Peyer's patch (tissue), 4 donors: ENCODE measurements at regions not wholly inside any gene's neighbourhood (a gene's known extent, or its start where the extent isn't known, plus 50 kb on each side); places are given as distances from the start of the nearest gene placed in this dataset.
"Not testable (repeated sequence)": the region's sequence is repeated elsewhere in the genome, so short reads cannot be mapped to it uniquely, and the experiment has no call there.

ENCODE experiments used
- POLR2A ChIP-seq, 2 donors: fragments of 450-650 bp; IDR thresholded peaks; one replicate each; pipeline ENCODE4 v1.5.1; 2017; ENCODE audit warnings: antibody characterized with exemption in 2 of 2, mild to moderate bottlenecking in 2 of 2, moderate library complexity in 2 of 2
- TF ChIP-seq, protein P1 (sequence below), 6 experiments: fragments of 450-650 bp in 4 of 6; fragments of 200-600 bp in 2 of 6; sonication (generic) in 1 of 6; IDR thresholded peaks; one replicate each; pipeline ENCODE4 v1.5.1; 2017 to 2019; ENCODE audit warnings: antibody characterized with exemption in 6 of 6, mild to moderate bottlenecking in 3 of 6, moderate library complexity in 1 of 6

DNA sequence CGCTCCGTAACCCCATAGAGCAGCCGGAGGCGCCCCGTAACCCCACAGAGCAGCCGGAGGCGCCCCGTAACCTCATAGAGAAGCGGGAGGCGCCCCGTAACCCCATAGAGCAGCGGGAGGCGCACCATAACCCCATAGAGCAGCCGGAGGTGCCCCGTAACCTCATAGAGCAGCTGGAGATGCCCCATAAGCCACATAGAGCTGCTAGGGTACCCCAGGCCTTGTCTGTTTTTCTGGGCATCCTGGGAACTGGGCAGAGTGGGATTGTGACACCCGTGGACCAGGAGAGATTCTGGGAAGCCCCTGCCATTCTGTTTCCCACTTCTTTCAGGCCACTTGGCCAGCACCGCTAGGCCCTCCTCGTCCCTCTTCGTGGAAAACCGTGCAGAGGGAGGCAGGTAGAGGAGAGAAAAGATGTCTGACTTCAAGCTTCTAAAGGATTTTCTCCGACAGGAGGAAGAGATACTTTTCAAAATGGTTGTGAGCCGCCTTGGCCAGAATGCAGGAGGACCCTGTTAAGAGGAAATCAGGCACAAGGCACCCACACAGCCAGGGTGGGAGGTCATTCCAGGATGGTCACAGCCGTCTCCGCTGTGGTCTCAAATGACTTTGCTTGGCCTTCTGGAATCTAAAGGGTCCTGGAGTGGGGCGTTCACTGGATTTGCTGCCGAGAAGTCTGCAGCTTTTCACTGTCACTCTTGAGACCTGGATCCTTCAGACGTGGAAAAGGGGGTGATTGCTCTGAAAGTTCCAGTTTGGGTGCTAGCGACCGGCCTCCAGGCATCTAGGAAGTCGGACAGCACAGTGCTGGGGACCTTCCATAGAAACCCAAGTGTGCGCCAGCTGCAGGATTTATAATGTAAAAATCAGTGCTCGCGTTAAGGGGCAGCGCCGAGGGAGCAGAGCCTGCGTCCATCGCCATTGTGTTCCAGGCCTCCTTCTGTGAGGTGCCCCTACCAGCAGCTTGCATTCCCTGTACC lies 178.3 kb upstream of the ZNF469 start:
- TF ChIP-seq POLR2A (IDR thresholded peaks at IDR 0.05) = not testable (repeated sequence)
- TF ChIP-seq, protein P1, sequence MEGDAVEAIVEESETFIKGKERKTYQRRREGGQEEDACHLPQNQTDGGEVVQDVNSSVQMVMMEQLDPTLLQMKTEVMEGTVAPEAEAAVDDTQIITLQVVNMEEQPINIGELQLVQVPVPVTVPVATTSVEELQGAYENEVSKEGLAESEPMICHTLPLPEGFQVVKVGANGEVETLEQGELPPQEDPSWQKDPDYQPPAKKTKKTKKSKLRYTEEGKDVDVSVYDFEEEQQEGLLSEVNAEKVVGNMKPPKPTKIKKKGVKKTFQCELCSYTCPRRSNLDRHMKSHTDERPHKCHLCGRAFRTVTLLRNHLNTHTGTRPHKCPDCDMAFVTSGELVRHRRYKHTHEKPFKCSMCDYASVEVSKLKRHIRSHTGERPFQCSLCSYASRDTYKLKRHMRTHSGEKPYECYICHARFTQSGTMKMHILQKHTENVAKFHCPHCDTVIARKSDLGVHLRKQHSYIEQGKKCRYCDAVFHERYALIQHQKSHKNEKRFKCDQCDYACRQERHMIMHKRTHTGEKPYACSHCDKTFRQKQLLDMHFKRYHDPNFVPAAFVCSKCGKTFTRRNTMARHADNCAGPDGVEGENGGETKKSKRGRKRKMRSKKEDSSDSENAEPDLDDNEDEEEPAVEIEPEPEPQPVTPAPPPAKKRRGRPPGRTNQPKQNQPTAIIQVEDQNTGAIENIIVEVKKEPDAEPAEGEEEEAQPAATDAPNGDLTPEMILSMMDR (IDR thresholded peaks at IDR 0.05) = not testable (repeated sequence)
